Fibroblast of mammary gland (primary cell): ENCODE measurements at regions not wholly inside any gene's neighbourhood (a gene's known extent, or its start where the extent isn't known, plus 50 kb on each side); places are given as distances from the start of the nearest gene placed in this dataset.

Experiments used
- DNase-seq: peaks from one replicate; pipeline ENCODE4 v3.0.0-alpha.2; 2010; ENCODE audit warnings: low read depth
- H3K4me3 ChIP-seq: 2 replicates; pipeline ENCODE4 v1.5.1; 2011; ENCODE audit warnings: low read depth, mild to moderate bottlenecking, low read length, moderate library complexity; ENCODE audit not compliant: control insufficient read depth
- TF ChIP-seq, protein P1 (sequence below): conservative IDR thresholded peaks from 2 replicates; pipeline ENCODE4 v1.5.1; 2011; ENCODE audit warnings: low read depth, low read length, inconsistent platforms; ENCODE audit not compliant: control insufficient read depth, insufficient read depth

- H3K4me3 ChIP-seq: no peak overlapping the region
- TF ChIP-seq, protein P1, sequence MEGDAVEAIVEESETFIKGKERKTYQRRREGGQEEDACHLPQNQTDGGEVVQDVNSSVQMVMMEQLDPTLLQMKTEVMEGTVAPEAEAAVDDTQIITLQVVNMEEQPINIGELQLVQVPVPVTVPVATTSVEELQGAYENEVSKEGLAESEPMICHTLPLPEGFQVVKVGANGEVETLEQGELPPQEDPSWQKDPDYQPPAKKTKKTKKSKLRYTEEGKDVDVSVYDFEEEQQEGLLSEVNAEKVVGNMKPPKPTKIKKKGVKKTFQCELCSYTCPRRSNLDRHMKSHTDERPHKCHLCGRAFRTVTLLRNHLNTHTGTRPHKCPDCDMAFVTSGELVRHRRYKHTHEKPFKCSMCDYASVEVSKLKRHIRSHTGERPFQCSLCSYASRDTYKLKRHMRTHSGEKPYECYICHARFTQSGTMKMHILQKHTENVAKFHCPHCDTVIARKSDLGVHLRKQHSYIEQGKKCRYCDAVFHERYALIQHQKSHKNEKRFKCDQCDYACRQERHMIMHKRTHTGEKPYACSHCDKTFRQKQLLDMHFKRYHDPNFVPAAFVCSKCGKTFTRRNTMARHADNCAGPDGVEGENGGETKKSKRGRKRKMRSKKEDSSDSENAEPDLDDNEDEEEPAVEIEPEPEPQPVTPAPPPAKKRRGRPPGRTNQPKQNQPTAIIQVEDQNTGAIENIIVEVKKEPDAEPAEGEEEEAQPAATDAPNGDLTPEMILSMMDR: no peak
- DNase-seq: no peak
These were observed 209.3 kb upstream of the PPP2R3A start for GRCh38 chr3:135756106-135756668.

- H3K4me3 ChIP-seq: no peak overlapping the region
These were observed 208.1 kb upstream of the PPP2R3A start for GRCh38 chr3:135757421-135757820.

DNA sequence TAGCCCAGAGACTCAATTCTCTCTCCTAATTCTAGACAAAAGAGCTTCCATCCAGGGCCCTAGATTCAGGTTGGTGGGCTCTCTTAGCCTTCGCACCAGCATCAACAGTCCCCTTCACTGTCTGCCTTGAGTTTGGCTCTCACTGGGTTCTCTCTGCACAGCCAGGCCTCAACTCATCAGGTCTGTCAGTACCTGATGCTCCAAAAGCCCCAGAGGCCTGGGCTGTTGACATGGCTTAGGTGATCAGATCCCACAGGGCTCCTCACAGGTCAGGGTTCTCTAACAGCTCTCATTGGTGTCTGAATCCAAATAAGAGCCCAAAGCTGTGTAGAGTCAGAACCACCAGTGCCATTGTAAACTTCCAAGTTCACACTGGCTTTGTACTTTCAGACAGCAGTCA, 206.6 kb upstream of the PPP2R3A start:
- H3K4me3 ChIP-seq: no peak overlapping the region
- TF ChIP-seq, protein P1: no peak
- DNase-seq: no peak

More at GRCh38 chr3:135757421-135757820, 208.1 kb upstream of the PPP2R3A start:
- TF ChIP-seq, protein P1: no peak
- DNase-seq: no peak

GRCh38 chr3:135759651-135760050, 205.9 kb upstream of the PPP2R3A start:
- no peak for DNase-seq
- TF ChIP-seq, protein P1: no peak

GRCh38 chr3:135760581-135760980, 204.9 kb upstream of the PPP2R3A start:
- TF ChIP-seq, protein P1: no peak
- no peak for DNase-seq
- H3K4me3 ChIP-seq: no peak overlapping the region

More at GRCh38 chr3:135759651-135760050, 205.9 kb upstream of the PPP2R3A start:
- no peak overlapping the region for H3K4me3 ChIP-seq

- no peak overlapping the region for H3K4me3 ChIP-seq
- TF ChIP-seq, protein P1: no peak
- no peak for DNase-seq
These were observed 203.2 kb upstream of the PPP2R3A start for GRCh38 chr3:135762188-135762856.
